GM21381 (cell line): ENCODE measurements at regions not wholly inside any gene's neighbourhood (a gene's known extent, or its start where the extent isn't known, plus 50 kb on each side); places are given as distances from the start of the nearest gene placed in this dataset.

ENCODE experiments used
- ATAC-seq: cut with Tn5 transposase; IDR thresholded peaks from one replicate; pipeline ENCODE4 v1.9.1; 2021; ENCODE audit warnings: mild to moderate bottlenecking, moderate library complexity; ENCODE audit not compliant: unreplicated experiment

DNA sequence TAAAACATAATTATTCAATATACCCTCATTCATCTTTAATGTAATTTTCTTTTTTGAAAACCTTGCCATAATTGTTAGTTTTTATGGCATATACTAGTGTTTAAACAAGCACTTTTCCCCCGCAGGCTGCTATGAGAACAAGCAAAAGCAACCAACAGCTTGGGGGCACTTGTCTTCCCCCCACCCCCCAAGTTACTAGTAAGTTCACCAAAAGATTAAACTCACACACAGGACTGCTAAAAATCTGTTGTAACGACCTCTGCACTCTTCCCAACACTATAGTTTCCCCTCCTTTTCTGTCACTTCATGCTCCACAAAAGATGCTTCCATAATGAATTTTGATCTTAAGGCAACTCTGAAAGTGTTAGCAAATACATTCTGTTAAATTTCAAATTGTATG, 474.9 kb upstream of the SOX5 start:
- no peak for ATAC-seq

GRCh38 chr12:24423611-24424010, 474.1 kb upstream of the SOX5 start:
- no peak for ATAC-seq

GRCh38 chr12:24421759-24422158, 472.3 kb upstream of the SOX5 start:
- ATAC-seq, result no peak

DNA sequence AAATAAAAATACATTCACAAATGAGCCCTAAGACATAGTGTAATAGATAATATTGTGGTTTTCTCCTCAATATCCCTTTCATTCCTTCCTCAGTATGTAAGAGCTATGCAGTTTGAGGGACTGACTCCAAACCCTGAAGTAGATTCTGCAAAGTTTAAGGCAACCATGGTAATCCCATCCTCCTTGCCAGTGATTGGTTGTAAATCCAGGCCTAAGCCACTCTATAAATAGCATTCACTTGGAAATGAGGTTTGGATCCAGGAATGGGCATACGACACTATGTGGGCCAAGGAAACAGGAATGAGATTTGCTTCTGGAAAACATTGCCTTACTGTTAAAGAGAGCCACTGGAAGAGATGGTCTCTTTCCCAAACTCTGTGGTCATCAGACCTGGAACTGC, 468.7 kb upstream of the SOX5 start:
- ATAC-seq, result no peak

GRCh38 chr12:24416423-24417109, 467.1 kb upstream of the SOX5 start:
- no peak for ATAC-seq

- ATAC-seq, result no peak
These were observed 466.5 kb upstream of the SOX5 start for GRCh38 chr12:24415934-24416333.

GRCh38 chr12:24414480-24414879, 465.0 kb upstream of the SOX5 start:
- peak; percentile 48 for ATAC-seq

DNA sequence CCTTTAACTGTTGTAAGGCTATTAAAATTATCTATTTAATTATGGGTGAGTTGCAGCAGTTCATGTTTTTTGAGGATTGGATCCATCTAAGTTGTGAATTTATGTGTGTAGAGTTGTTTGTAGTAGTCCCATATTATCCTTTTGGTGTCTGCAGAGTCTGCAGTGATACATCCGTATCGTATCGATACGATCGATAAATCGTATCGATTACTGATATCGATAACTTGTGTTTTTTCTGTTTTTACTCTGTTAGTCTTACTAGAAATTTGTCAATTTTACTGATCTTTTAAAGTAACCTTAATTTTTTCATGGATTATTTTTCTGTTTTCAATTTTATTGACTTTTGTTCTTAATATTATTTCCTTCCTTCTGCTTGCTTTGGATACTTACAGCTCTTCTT, 462.5 kb upstream of the SOX5 start:
- no peak for ATAC-seq

DNA sequence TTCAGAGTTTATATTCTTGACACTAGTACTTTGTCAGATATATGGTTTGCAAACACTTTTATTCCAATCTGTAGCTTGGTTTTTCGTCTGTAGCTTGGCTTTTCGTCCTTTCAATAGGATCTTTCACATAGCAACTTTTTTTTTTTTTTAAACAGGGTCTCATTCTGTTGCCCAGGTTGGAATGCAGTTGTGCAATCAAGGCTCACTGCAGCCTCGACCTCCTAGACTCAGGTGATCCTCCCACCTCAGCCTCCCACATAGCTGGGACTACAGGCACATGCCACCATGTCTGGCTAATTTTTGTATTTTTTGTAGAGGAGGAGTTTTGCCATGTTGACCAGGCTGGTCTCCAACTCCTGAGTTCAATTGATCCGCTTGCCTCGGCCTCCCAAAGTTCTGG, 460.4 kb upstream of the SOX5 start:
- ATAC-seq, result no peak

GRCh38 chr12:24408305-24408704, 458.8 kb upstream of the SOX5 start:
- no peak for ATAC-seq

DNA sequence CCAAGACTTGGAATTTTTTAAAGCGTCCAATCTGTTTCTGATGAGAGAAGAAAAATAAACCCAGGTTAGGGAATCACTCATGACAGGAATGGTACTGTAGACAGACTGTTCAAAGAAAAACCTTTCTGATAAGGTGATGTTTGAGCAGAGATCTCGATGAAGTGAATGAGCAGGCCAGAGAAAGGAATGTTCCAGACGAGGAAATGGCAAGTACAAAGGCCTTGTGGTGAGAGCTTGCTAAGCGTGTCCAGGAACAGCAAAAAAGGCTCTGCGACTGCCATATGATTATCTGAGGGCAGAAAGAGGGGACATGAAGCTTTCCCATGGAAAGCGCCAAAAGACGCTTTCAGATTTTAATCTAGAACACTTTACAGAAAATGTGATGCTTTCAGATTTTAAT, 458.4 kb upstream of the SOX5 start:
- ATAC-seq, result no peak

GRCh38 chr12:24404086-24404815, 454.8 kb upstream of the SOX5 start:
- ATAC-seq, result no peak

DNA sequence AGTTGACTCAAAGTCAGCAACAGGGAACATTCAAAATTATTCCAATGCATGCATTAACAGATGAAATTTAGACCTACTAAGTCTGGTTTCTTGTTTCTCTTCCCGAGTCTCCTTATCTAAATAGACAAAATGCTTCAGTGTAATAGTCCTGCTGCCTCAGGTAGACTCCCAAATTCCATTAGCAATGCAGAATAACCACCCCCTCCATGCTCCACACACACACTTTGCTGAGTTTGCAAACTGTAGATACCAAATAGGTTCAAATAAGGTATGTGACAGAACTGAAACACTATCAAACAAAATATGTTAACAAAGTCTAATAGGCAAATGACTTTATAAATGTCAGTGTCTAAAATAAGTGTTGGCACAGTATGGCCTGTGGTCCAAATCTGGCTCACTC, 451.1 kb upstream of the SOX5 start:
- no peak for ATAC-seq

GRCh38 chr12:24398605-24399004, 449.1 kb upstream of the SOX5 start:
- peak; percentile 65 for ATAC-seq

- ATAC-seq, result no peak
These were observed 446.8 kb upstream of the SOX5 start for GRCh38 chr12:24396224-24396623.

GRCh38 chr12:24394246-24394645, 444.8 kb upstream of the SOX5 start:
- ATAC-seq, result no peak

- no peak for ATAC-seq
These were observed 443.6 kb upstream of the SOX5 start for GRCh38 chr12:24393071-24393470.

- ATAC-seq, result no peak
These were observed 439.9 kb upstream of the SOX5 start for GRCh38 chr12:24389394-24389793.

DNA sequence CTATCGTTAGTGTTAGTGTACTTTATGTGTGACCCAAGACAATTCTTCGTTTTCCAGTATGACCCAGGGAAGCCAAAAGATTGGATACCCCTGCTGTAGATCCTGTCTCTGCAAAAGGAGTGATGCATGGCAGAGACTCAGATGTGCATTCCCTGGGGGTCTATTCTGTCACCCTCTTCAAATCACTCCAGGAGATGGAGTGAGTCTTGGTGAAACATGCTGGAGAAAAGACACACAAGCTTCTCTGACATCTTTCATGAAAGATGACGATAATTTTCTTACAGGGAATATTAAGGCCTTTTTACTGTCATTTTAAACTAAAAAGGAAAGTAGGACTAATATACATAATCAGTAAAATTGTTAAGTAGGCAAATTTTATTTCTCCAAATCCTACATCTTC, 437.9 kb upstream of the SOX5 start:
- no peak for ATAC-seq

DNA sequence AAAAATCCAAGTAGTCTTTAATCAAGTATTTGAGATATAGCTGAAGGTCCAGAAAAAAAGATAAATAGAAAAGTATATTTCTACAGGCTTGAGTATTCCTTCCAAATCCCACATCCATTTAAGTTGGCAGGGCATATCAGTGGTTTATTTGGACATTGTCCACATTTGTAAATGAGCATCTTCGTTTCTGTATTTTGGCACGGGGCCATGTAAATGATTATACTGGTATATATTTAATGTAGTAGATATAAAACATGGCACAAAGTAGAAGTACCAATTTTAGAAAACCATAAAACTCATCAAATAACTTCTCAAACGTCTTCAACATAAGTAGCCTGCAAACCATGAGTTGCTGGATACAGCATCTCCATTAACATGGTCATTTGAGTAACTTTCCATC, 437.4 kb upstream of the SOX5 start:
- ATAC-seq, result no peak

GRCh38 chr12:24381790-24382189, 432.3 kb upstream of the SOX5 start:
- ATAC-seq, result no peak

DNA sequence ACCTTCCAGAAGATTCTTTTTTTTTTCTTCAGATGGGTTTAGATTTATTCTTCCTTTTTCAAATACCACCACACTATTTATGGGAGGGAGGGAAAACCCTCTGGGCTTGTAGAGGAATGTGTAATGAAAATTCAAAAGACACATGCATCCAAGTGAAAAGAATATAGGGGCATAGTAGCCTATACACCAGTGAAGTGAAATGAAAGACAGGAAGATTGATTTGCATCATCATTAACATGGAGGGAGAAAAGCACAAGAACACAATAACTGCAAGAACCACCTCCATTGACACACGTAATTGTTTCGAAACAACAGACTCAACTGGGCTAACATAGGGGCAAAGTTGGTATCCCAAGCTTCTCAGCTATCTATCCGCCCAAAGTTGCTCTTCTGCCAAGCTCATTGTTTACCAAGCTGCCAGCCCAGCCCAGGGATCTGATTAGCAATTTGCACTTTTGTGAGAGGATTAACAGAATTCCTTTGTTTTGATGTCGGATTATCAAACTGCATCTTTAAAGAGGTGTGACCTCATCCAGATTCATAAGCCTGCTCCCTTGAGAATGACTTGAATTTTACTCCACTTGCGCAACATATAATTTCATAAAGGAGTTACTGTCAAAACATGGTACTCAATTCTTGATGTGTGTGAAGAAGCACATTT, 430.5 kb upstream of the SOX5 start:
- ATAC-seq, result no peak
